ENCODE measurements at regions not wholly inside any gene's neighbourhood (a gene's known extent, or its start where the extent isn't known, plus 50 kb on each side); places are given as distances from the start of the nearest gene placed in this dataset.

DNA sequence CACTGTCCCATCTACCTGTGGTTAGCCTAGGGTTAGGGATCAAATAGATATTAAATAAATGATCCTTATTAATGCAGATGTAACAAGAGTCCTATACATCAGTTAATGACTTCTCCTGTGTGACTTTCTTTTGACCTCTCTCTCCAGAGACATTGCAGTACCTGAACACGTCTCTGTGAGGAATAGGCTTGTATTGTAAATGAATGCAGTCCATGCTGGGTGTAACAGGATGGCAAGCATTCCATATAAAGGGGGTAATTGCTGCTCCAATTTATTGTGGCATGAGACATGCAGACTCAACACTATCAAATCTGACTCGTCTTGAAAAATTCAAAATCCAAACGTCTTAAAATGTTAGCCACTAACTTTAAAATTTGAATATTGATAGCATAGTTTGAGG lies 189.5 kb downstream of the PRDM2 start:
- 70 to 74% (median 73%) methylated on average over 3 of the region's 3 CpGs for WGBS, 3 donors
- H3K27me3 ChIP-seq (ENCODE audit: insufficient read depth in 3 of 3, low read length in 2 of 3), result peaks cover 5 to 61% (median 19%) of the 10 kb centered on the region in 3 donors
- ATAC-seq (no peak), DNase-seq (no peak)
- intact Hi-C loops (cut with DNase I), result no loop called here
- H3K4me1 ChIP-seq, result no peaks in the 10 kb centered on the region
- TF ChIP-seq, protein P1, sequence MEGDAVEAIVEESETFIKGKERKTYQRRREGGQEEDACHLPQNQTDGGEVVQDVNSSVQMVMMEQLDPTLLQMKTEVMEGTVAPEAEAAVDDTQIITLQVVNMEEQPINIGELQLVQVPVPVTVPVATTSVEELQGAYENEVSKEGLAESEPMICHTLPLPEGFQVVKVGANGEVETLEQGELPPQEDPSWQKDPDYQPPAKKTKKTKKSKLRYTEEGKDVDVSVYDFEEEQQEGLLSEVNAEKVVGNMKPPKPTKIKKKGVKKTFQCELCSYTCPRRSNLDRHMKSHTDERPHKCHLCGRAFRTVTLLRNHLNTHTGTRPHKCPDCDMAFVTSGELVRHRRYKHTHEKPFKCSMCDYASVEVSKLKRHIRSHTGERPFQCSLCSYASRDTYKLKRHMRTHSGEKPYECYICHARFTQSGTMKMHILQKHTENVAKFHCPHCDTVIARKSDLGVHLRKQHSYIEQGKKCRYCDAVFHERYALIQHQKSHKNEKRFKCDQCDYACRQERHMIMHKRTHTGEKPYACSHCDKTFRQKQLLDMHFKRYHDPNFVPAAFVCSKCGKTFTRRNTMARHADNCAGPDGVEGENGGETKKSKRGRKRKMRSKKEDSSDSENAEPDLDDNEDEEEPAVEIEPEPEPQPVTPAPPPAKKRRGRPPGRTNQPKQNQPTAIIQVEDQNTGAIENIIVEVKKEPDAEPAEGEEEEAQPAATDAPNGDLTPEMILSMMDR (IDR thresholded peaks at IDR 0.05), result no peak
- no peak overlapping the region for H3K27ac ChIP-seq
- no peak overlapping the region for H3K4me3 ChIP-seq
- no peaks in the 10 kb centered on the region for H3K36me3 ChIP-seq (ENCODE audit: insufficient read depth in 1 of 2, low read depth in 1 of 2)
- no peaks in the 10 kb centered on the region for H3K9me3 ChIP-seq

- intact Hi-C loops (cut with DNase I), result no loop called here
- Histone ChIP-seq H3K4me1 (no peaks in the 10 kb centered on the region), H3K4me3 (no peak overlapping the region), H3K9me3 (no peaks in the 10 kb centered on the region), H3K36me3 (ENCODE audit: insufficient read depth in 1 of 2, low read depth in 1 of 2) (no peaks in the 10 kb centered on the region), H3K27ac (no peak overlapping the region), H3K27me3 (ENCODE audit: insufficient read depth in 3 of 3, low read length in 2 of 3) (peaks cover 10 to 70% (median 19%) of the 10 kb centered on the region in 3 donors)
- DNase-seq (no peak), ATAC-seq (no peak)
- 98% methylated on average over 2 of the region's 2 CpGs for WGBS, 3 donors
- TF ChIP-seq, protein P1 (IDR thresholded peaks at IDR 0.05), result no peak
These were observed 190.8 kb downstream of the PRDM2 start for GRCh38 chr1:13890766-13891165.

GRCh38 chr1:13892198-13892597 lies 192.2 kb downstream of the PRDM2 start:
- DNase-seq, result no peak
- no peaks in the 10 kb centered on the region for H3K4me1 ChIP-seq
- no peaks in the 10 kb centered on the region for H3K36me3 ChIP-seq (ENCODE audit: insufficient read depth in 1 of 2, low read depth in 1 of 2)
- 9 to 15% (median 11%) methylated on average over 7 of the region's 7 CpGs for WGBS, 3 donors
- ATAC-seq, result no peak
- no peaks in the 10 kb centered on the region for H3K9me3 ChIP-seq
- peaks cover 10 to 71% (median 19%) of the 10 kb centered on the region in 3 donors for H3K27me3 ChIP-seq (ENCODE audit: insufficient read depth in 3 of 3, low read length in 2 of 3)
- TF ChIP-seq, protein P1 (IDR thresholded peaks at IDR 0.05), result no peak
- peak overlapping the region; percentile 57 for H3K4me3 ChIP-seq
- H3K27ac ChIP-seq, result no peak overlapping the region
- intact Hi-C loops (cut with DNase I), result no loop called here

GRCh38 chr1:13892671-13893325 lies 192.8 kb downstream of the PRDM2 start:
- ATAC-seq (peak in 1 of 4 donors; percentile 24), DNase-seq (peak in 1 of 2 donors; percentile 18)
- intact Hi-C loops (cut with DNase I), result no loop called here
- no peaks in the 10 kb centered on the region for H3K36me3 ChIP-seq (ENCODE audit: insufficient read depth in 1 of 2, low read depth in 1 of 2)
- peak overlapping the region; percentile 57 for H3K4me3 ChIP-seq
- H3K4me1 ChIP-seq, result no peaks in the 10 kb centered on the region
- 0 to 1% (median 0%) methylated on average over 33 to 57 of the region's 57 CpGs for WGBS, 3 donors
- H3K9me3 ChIP-seq, result no peaks in the 10 kb centered on the region
- peaks cover 10 to 71% (median 19%) of the 10 kb centered on the region in 3 donors for H3K27me3 ChIP-seq (ENCODE audit: insufficient read depth in 3 of 3, low read length in 2 of 3)
- no peak overlapping the region for H3K27ac ChIP-seq
- TF ChIP-seq, protein P1 (IDR thresholded peaks at IDR 0.05), result no peak

DNA sequence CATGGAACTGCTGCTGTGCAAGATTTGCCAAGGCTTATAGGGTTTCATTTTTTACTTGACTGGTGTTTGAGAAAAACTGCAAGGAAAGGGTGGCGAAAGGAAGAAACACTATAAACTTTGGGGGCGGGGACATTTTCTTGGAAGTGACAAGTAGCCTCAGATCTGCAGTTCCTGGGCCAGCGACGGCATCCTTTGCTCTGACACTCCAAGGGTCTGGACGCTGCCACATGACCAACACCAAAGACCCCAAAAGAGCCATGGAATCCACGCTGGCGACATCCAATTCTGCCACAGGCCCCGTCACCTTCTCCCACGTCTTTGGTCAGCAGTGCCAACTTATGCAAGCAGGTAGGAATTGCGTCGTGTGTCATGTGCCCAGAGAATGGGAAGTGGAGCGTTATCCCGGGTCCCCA lies 193.4 kb downstream of the PRDM2 start:
- ATAC-seq (no peak), DNase-seq (no peak)
- Histone ChIP-seq H3K4me3 (peak overlapping the region; percentile 57), H3K36me3 (ENCODE audit: insufficient read depth in 1 of 2, low read depth in 1 of 2) (no peaks in the 10 kb centered on the region), H3K27me3 (ENCODE audit: insufficient read depth in 3 of 3, low read length in 2 of 3) (peaks cover 10 to 67% (median 19%) of the 10 kb centered on the region in 3 donors), H3K9me3 (no peaks in the 10 kb centered on the region), H3K27ac (no peak overlapping the region), H3K4me1 (no peaks in the 10 kb centered on the region)
- intact Hi-C loops (cut with DNase I), result no loop called here
- TF ChIP-seq, protein P1 (IDR thresholded peaks at IDR 0.05), result no peak
- WGBS, 3 donors, result 34 to 47% (median 43%) methylated on average over 13 of the region's 13 CpGs

Data from psoas muscle (tissue), 7 donors.